CD4-positive, CD25-positive, alpha-beta regulatory T cell (primary cell): ENCODE measurements at regions not wholly inside any gene's neighbourhood (a gene's known extent, or its start where the extent isn't known, plus 50 kb on each side); places are given as distances from the start of the nearest gene placed in this dataset.

Experiments used
- ATAC-seq, 2 donors: fragments of 150-1000 bp; cut with Tn5 transposase; one replicate each; pipeline ENCODE4 v1.10.0; 2021; ENCODE audit warnings: low read depth in 2 of 2, moderate number of reproducible peaks in 2 of 2, moderate library complexity in 1 of 2
- DNase-seq, 3 donors: peaks; one replicate each; pipeline versions ENCODE4 v3.0.0 to v3.0.0-alpha.2; 2012 to 2022; ENCODE audit warnings: mixed read lengths in 1 of 3
- H3K27ac ChIP-seq: one replicate; pipeline ENCODE4 v1.7.0; 2013; ENCODE audit warnings: mild to moderate bottlenecking, low read length; ENCODE audit not compliant: insufficient read depth, poor library complexity, severe bottlenecking
- H3K27me3 ChIP-seq: one replicate; pipeline ENCODE4 v1.7.0; 2013; ENCODE audit warnings: low read length; ENCODE audit not compliant: control insufficient read depth, insufficient read depth
- H3K36me3 ChIP-seq: one replicate; pipeline ENCODE4 v1.7.0; 2013; ENCODE audit warnings: mild to moderate bottlenecking, low read length, moderate library complexity; ENCODE audit not compliant: control insufficient read depth, insufficient read depth
- H3K4me1 ChIP-seq: 2 replicates; pipeline ENCODE4 v1.7.0; 2013; ENCODE audit warnings: mild to moderate bottlenecking, low read length; ENCODE audit not compliant: insufficient read depth, control insufficient read depth, poor library complexity, severe bottlenecking
- H3K4me3 ChIP-seq: one replicate; pipeline ENCODE4 v1.7.0; 2013; ENCODE audit warnings: low read depth, mild to moderate bottlenecking, low read length, moderate library complexity
- H3K9me3 ChIP-seq, 2 experiments: 1 replicate in 1 of 2; 2 replicates in 1 of 2; pipeline ENCODE4 v1.7.0; 2013; ENCODE audit warnings: low read length in 2 of 2, mild to moderate bottlenecking in 1 of 2, moderate library complexity in 1 of 2; ENCODE audit not compliant: control insufficient read depth in 2 of 2
- H3K27ac Mint-ChIP-seq, 3 donors: one replicate each; pipeline ENCODE4 v1.8.0; 2020 to 2022; ENCODE audit warnings: mild to moderate bottlenecking in 3 of 3, mixed read lengths in 3 of 3, moderate library complexity in 2 of 3
- H3K27me3 Mint-ChIP-seq: one replicate; pipeline ENCODE4 v1.8.0; 2022; ENCODE audit warnings: mild to moderate bottlenecking, mixed read lengths
- H3K36me3 Mint-ChIP-seq: one replicate; pipeline ENCODE4 v1.8.0; 2020; ENCODE audit warnings: mixed read lengths
- H3K4me1 Mint-ChIP-seq, 4 donors: one replicate each; pipeline ENCODE4 v1.8.0; 2020 to 2022; ENCODE audit warnings: mixed read lengths in 4 of 4, mild to moderate bottlenecking in 1 of 4
- H3K4me3 Mint-ChIP-seq, 4 donors: one replicate each; pipeline ENCODE4 v1.8.0; 2020 to 2022; ENCODE audit warnings: mild to moderate bottlenecking in 4 of 4, mixed read lengths in 4 of 4, moderate library complexity in 3 of 4
- H3K9me3 Mint-ChIP-seq, 7 donors: one replicate each; pipeline ENCODE4 v1.8.0; 2020 to 2022; ENCODE audit warnings: mixed read lengths in 7 of 7, mild to moderate bottlenecking in 3 of 7, moderate library complexity in 2 of 7

GRCh38 chr12:111233786-111234185 is 135.1 kb downstream of the PHETA1 start:
- DNase-seq: no peak
- no peaks in the 10 kb centered on the region for H3K36me3 ChIP-seq
- no peak overlapping the region for H3K27ac ChIP-seq
- no peaks in the 10 kb centered on the region for H3K36me3 Mint-ChIP-seq
- no peak overlapping the region for H3K4me3 ChIP-seq
- no peaks in the 10 kb centered on the region for H3K9me3 ChIP-seq
- H3K9me3 Mint-ChIP-seq: peaks cover 0 to 12% (median 3%) of the 10 kb centered on the region in 7 donors
- H3K4me1 Mint-ChIP-seq: no peaks in the 10 kb centered on the region
- no peak overlapping the region for H3K27ac Mint-ChIP-seq
- ATAC-seq: no peak
- no peaks in the 10 kb centered on the region for H3K27me3 ChIP-seq
- no peak overlapping the region for H3K4me3 Mint-ChIP-seq
- H3K4me1 ChIP-seq: no peaks in the 10 kb centered on the region
- peaks cover 14% of the 10 kb centered on the region for H3K27me3 Mint-ChIP-seq

GRCh38 chr12:111230649-111231048 is 138.2 kb downstream of the PHETA1 start:
- ATAC-seq: no peak
- Histone ChIP-seq H3K4me3 (no peak overlapping the region), H3K27me3 (no peaks in the 10 kb centered on the region), H3K4me1 (no peaks in the 10 kb centered on the region), H3K27ac (no peak overlapping the region), H3K36me3 (no peaks in the 10 kb centered on the region), H3K9me3 (no peaks in the 10 kb centered on the region)
- Mint-ChIP-seq H3K4me3 (no peak overlapping the region), H3K27ac (no peak overlapping the region), H3K4me1 (no peaks in the 10 kb centered on the region), H3K36me3 (no peaks in the 10 kb centered on the region), H3K9me3 (peaks cover 0 to 9% (median 0%) of the 10 kb centered on the region in 7 donors), H3K27me3 (peaks cover 14% of the 10 kb centered on the region)
- DNase-seq: no peak

DNA sequence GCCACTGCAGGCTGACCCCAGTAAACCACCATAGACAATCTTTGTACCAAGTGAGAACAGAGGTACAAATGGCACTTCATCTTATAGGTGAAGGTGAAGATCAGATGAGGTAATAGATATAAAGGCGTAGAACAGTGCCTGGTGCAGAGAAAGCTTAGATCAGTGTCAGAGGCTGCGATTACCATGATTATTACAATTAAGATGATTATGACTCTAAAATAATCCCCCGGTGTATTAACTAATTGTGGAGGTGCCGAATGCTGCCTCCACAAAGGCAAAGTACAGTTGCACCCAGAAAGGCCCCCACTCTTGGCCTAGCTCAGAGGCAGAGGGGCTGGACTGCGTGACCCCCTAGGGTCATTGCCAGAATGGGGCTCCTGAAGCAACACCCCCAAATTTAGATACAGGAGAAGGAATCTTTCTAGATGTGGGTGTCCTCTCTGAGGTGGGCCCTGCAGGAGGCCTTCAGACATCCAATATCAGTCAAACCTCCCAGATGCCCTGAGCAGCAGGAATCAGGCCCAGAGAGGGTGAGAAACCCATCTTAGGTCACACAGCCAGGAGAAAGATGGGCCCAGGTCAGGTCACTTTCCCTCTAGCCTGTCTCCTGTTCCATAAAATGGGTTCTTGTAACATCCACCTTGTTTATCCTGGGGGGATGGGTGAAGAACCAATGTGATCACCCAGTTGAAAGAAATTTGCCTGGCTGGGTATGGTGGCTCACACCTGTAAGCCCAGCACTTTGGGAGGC is 139.8 kb downstream of the PHETA1 start:
- no peak overlapping the region for H3K27ac ChIP-seq
- no peaks in the 10 kb centered on the region for H3K36me3 ChIP-seq
- H3K9me3 ChIP-seq: no peaks in the 10 kb centered on the region
- no peaks in the 10 kb centered on the region for H3K27me3 ChIP-seq
- H3K36me3 Mint-ChIP-seq: no peaks in the 10 kb centered on the region
- no peak overlapping the region for H3K4me3 ChIP-seq
- H3K27me3 Mint-ChIP-seq: peaks cover 10% of the 10 kb centered on the region
- H3K9me3 Mint-ChIP-seq: peaks cover 0 to 6% (median 0%) of the 10 kb centered on the region in 7 donors
- peaks cover 0 to 2% (median 1%) of the 10 kb centered on the region in 4 donors for H3K4me1 Mint-ChIP-seq
- DNase-seq: no peak
- H3K4me3 Mint-ChIP-seq: no peak overlapping the region
- H3K27ac Mint-ChIP-seq: no peak overlapping the region
- no peaks in the 10 kb centered on the region for H3K4me1 ChIP-seq
- ATAC-seq: no peak

GRCh38 chr12:111227476-111228420 is 141.1 kb downstream of the PHETA1 start:
- Histone ChIP-seq H3K27me3 (no peaks in the 10 kb centered on the region), H3K27ac (no peak overlapping the region), H3K9me3 (no peaks in the 10 kb centered on the region), H3K4me3 (no peak overlapping the region), H3K36me3 (no peaks in the 10 kb centered on the region), H3K4me1 (no peaks in the 10 kb centered on the region)
- no peak for DNase-seq
- no peak for ATAC-seq
- Mint-ChIP-seq H3K9me3 (peaks cover 0 to 3% (median 0%) of the 10 kb centered on the region in 7 donors), H3K4me1 (peaks cover 0 to 2% (median 1%) of the 10 kb centered on the region in 4 donors), H3K36me3 (no peaks in the 10 kb centered on the region), H3K27ac (no peak overlapping the region), H3K4me3 (no peak overlapping the region), H3K27me3 (peaks cover 4% of the 10 kb centered on the region)

DNA sequence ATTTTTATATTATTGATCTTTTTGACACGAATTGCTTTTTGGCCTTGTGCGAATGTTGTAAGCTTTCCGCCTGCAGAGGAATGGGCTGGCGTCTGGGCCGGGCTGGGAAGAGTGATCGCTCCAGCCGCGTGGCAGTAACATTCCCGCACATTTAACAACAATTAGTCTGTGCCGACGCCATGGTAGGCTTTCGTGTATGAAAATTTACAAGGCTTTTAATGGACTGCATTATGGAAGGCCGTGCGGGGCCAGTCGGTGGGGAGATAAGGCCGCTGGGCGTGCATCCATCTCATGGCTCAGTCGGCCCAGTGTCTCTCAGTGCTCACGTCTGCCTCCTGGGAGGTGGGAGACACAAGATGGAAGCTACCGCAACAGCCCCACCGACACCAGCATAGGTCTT is 142.2 kb downstream of the PHETA1 start:
- H3K27me3 Mint-ChIP-seq: peaks cover 4% of the 10 kb centered on the region
- no peaks in the 10 kb centered on the region for H3K36me3 Mint-ChIP-seq
- DNase-seq: no peak
- Histone ChIP-seq H3K4me1 (no peaks in the 10 kb centered on the region), H3K27ac (no peak overlapping the region), H3K9me3 (no peaks in the 10 kb centered on the region), H3K36me3 (no peaks in the 10 kb centered on the region), H3K27me3 (no peaks in the 10 kb centered on the region), H3K4me3 (no peak overlapping the region)
- peaks cover 0 to 3% (median 0%) of the 10 kb centered on the region in 7 donors for H3K9me3 Mint-ChIP-seq
- no peak overlapping the region for H3K4me3 Mint-ChIP-seq
- peaks cover 0 to 2% (median 1%) of the 10 kb centered on the region in 4 donors for H3K4me1 Mint-ChIP-seq
- no peak for ATAC-seq
- H3K27ac Mint-ChIP-seq: no peak overlapping the region

GRCh38 chr12:111225307-111225706 is 143.6 kb downstream of the PHETA1 start:
- no peaks in the 10 kb centered on the region for H3K27me3 Mint-ChIP-seq
- Histone ChIP-seq H3K36me3 (no peaks in the 10 kb centered on the region), H3K27me3 (no peaks in the 10 kb centered on the region), H3K9me3 (no peaks in the 10 kb centered on the region), H3K4me3 (no peak overlapping the region), H3K4me1 (no peaks in the 10 kb centered on the region), H3K27ac (no peak overlapping the region)
- no peak overlapping the region for H3K27ac Mint-ChIP-seq
- ATAC-seq (no peak), DNase-seq (no peak)
- peaks cover 0 to 3% (median 0%) of the 10 kb centered on the region in 7 donors for H3K9me3 Mint-ChIP-seq
- H3K4me1 Mint-ChIP-seq: peaks cover 0 to 2% (median 1%) of the 10 kb centered on the region in 4 donors
- no peaks in the 10 kb centered on the region for H3K36me3 Mint-ChIP-seq
- H3K4me3 Mint-ChIP-seq: peak overlapping the region in 1 of 4 donors; percentile 21

DNA sequence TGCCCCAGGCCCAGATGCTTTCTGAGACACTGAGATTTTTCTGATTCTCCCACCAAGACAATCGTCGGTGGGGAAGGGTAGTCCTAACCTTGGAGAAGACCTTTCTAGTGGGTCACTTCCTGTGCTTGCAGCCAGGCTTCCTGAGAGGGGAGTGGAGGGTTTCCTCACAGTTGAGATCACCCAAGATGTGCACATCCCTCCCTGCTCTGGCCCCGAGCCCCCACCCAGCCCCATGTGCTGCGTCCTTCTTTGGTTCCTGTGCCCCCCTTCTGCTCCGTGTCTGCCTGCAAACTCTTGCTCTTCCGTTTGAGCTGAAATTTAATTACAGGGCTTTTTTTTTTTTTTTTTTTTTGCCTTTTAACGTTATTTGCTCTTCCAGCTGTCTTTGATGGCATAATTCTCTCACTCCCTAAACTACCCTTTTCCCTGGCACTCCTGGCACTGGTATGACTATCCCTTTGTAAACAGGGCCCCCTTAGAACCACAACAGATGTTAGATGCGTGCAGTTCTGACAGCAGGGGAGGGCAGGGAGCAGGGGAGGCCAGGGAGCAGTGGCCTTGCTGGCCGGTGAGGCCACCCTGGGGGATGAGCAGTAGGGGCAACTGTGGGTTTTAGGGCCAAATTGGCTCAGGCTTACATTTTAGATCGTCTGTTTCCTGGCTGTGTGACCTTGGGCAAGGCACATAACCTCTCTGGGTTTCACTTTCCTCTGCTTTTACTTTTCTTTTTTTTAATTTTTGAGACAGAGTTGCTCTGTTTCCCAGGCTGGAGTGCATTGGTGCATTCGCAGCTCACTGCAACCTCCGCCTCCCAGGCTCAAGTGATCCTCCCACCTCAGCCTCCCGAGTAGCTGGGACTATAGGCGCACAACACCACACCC is 144.5 kb downstream of the PHETA1 start:
- no peak for ATAC-seq
- no peaks in the 10 kb centered on the region for H3K36me3 ChIP-seq
- no peak overlapping the region for H3K27ac ChIP-seq
- no peaks in the 10 kb centered on the region for H3K9me3 ChIP-seq
- Mint-ChIP-seq H3K36me3 (no peaks in the 10 kb centered on the region), H3K4me1 (peaks cover 0 to 2% (median 1%) of the 10 kb centered on the region in 4 donors), H3K4me3 (no peak overlapping the region), H3K27ac (peak overlapping the region in 1 of 3 donors; percentile 15), H3K9me3 (no peaks in the 10 kb centered on the region), H3K27me3 (no peaks in the 10 kb centered on the region)
- H3K4me3 ChIP-seq: no peak overlapping the region
- no peaks in the 10 kb centered on the region for H3K27me3 ChIP-seq
- DNase-seq: no peak
- no peaks in the 10 kb centered on the region for H3K4me1 ChIP-seq
